ENCODE measurements at regions not wholly inside any gene's neighbourhood (a gene's known extent, or its start where the extent isn't known, plus 50 kb on each side); places are given as distances from the start of the nearest gene placed in this dataset.

DNA sequence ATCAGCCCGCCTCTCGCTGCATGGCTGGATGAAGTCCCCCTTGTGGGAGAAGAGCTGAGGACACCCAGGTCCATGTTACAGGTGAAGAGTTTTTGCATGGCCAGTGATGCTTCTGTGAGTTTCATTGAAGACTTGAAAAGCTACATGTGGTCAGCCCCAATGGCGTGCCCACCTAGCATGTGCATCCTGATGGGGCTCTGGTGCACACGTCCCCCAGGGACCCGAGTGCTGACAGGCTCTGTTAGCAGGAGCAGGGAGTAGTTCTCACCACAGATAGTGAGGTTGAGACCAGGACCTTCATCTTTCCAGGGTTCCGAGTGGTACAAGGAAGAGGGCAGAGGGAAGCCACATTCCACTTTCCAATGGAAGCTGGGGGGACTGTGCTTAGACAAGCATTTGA lies 184.8 kb upstream of the C1orf174 start:
- H3K27ac ChIP-seq, result no peak overlapping the region
- DNase-seq (ENCODE audit: low read depth, low spot score), result no peak

DNA sequence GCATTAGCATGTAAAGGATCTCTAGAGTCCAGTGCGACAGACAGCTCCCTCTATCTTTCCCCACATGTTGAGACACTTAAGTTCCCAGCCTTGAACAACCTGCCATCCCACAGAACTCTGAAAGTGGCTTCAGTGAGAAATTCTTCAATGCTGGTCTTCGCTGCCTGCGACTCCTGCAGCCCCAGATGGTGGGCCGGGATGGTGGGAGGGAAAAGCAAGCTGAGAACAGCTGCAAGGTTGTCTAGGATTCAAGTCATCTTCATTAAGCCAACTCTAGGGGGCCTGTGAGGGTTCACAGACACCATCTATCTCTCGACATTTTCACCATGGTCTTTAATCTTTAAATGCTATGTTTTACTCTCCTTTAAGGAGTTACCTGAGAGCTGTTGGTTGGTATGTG lies 185.5 kb upstream of the C1orf174 start:
- DNase-seq (ENCODE audit: low read depth, low spot score), result no peak
- no peak overlapping the region for H3K27ac ChIP-seq

DNA sequence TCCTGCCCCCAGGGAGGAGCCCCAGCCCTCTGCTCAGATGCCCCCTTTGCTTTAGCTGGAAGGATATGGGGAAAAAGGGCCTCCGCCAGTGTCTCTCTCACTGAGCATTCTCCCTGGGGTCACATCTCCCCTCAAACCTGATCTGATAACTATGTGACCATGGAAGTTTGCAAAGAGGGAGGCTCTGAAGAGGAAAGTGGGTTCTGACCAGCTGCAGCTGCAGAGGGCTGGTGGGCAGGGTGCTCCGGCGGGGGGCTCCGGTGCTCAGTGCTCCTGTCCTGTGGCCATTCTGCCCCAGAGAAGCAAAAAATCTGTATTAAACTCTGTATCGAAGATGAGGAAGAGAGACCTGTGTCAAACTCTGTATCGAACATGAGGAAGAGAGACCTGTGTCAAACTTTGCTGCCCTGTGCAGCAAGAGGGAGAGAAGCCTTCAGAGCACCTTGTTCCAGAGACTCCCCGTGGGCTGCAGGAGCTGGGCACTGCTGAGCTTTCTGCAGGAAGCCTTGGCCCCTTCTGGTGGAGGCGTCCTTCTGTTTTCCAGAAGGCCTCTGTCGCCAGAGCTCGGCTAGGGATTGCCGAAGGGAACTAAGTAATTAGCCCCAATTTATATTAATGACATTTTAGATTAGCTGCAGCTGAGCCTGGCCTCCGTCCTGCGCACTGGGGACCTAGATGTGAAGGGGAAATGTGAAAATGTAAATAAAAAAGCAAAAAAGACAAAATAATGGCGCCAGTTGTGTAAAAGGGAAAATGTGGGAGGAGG lies 186.2 kb upstream of the C1orf174 start:
- DNase-seq (ENCODE audit: low read depth, low spot score), result no peak
- no peak overlapping the region for H3K27ac ChIP-seq

DNA sequence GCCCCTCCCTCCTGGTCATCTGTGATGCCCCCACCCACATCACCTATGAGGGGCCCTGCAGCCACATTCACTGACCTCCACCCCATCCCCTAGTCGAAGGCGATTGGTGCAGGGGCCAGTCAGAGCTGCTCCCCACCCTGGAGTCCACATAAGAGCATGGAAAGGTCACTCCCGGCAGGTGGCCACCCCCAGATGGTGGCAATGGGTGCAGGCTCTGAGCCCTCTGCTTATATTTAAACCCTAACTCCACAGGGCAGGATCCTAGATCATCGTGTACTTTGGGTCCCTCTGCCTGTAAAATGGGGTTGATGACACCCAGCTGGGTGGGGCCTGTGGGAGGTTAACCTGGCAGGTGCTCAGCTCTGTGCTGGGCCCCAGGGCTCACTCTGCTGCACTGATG lies 186.8 kb upstream of the C1orf174 start:
- H3K27ac ChIP-seq, result no peak overlapping the region
- DNase-seq (ENCODE audit: low read depth, low spot score), result no peak

DNA sequence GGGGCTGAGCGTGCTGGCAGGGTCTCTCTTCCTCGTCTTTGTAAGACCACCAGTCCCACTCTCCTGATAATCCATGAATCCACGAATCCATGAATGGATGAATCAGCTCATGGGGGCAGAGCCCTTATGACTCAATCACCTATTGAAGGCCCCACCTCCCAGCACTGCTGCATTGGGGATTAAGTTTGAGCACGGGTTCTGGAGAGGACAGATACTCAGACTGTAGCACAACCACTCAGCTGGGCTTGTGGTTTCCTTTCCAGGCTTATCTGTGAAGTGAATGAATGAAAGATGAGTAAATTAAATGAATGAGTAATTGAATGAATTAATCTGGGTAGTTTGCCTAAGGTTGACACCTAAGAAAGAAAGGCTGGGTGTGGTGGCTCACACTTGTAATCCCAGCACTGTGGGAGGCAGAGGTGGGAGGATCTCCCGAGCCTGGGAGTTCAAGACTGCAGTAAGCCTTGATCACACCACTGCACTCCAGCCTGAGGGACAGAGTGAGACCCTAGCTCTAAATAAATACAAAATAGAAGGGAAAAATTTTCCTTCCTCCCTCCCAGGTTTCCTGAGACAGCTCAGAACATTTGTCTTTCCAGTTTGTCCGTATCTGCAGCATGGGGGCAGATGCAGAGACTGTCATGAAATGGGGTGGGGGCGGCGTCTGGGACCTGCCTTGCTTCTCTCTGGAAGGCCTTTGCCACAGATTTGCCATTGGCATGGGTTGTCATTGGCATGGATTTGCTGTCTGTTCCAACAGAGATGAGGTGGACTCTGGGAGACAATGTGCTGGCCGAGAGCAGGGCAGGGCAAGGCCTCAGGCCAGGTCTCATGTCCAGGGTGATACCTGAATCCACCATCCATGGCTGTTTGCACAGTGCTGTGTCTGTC lies 187.7 kb upstream of the C1orf174 start:
- DNase-seq (ENCODE audit: low read depth, low spot score), result no peak
- no peak overlapping the region for H3K27ac ChIP-seq

DNA sequence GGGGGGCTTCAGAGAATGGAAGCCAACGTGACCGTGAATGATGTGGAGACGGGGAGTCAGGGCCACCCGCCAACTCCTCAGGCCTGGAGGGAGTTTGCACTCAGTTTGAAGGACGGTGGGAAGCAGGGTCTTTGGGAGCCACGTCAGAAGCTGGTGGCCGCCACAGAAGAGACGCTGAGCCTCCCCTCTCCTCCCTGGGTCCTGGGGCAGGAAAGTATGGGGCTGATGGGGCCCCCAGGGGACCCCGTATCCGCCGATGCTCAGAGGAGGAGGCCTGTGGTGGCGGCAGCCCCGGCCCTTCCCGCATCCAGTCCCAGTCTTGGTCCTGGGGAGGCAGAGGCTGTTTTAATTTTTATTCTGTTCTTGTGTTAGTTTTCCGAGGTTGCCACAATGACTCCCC lies 188.6 kb upstream of the C1orf174 start:
- DNase-seq (ENCODE audit: low read depth, low spot score), result no peak

DNA sequence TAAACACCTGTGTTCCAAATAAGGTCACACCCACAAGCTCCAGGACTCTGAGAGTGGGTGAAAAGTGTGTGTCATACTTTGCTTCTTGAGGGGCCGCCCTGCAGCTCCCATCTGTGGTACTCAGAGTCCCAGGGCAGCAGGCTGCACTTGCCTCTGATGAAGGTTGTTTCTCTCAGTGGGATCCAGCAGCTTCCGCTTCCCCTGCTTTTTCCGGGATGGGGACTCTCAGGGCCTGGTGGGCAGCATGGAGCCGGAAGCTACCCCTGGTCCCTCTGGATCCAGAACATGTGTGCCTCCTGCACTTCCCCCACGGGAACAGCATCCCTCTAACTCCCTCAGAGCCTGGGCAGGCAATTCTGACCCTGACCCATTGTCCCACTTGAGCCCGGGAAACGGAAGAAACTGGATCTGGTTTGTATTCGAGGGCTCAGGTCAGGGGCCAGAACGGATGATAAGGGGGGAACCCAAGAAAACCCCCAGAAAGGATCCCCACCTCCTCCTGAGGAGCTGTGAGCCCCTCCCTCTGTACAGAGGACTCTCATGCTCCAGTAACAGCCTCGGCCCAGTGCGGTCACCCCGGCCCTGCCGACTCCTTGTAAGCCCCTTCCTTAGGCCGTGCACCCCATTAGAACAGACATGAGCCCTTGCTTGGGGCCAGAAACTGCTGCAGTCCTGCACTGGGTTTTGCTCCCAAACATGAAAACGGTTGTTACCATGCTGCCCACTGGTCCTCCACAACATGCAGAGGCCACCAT lies 189.5 kb upstream of the C1orf174 start:
- DNase-seq (ENCODE audit: low read depth, low spot score), result no peak
- no peak overlapping the region for H3K27ac ChIP-seq

More for the DNA sequence above, 188.6 kb upstream of the C1orf174 start:
- H3K27ac ChIP-seq, result no peak overlapping the region

DNA sequence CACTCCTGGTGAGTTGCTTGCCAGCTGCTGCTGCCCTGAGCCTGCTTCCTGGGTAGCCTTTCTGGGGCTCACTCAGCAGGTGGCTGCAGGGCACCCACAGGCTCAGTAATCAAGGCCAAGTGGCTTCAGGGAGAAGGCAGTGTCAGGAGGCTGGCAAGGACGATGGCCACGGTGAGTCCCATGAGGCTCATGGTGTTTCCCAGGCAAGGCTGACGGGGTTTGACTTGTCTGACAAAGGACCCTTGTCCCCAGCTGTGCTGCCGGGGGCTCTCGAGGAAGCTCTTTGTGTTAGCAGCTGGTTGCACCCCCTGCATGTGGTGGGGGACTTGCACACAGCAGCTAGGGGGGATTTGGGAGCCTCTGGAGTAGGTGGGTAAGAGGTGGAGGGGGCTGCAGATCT lies 190.5 kb upstream of the C1orf174 start:
- no peak overlapping the region for H3K27ac ChIP-seq
- no peak for DNase-seq (ENCODE audit: low read depth, low spot score)

DNA sequence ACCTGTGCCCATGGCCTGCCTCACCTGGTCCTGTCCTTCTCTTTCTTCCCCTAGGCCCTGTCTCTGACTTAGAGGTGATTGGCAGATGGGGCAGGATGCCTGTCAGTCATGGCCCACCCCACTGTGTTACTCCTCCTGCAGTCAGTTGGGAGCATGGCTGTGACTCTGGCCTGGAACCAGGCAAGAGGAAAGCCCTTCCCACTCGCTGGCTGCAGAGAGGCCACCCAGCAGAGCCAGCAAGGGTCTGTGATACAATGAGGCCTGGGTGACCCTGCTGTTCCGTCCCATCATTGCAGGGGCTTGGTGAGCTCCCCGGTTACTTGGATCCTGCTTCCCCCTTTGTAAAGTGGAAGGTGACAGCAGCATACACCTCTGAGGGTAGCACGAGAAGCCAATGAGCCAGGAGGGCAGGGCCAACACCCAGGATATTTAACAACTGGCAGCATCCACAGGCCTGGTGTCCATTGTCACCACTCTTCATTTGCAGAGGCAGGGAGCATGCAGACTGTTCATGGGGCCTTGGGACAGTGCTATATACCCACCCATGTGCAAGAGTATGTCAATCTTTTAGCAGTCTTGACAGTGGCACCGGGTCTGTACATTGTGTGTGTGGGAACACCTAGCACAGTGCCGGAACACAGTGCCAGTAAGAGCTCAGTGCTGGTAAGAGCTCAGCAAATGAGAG lies 191.0 kb upstream of the C1orf174 start:
- no peak overlapping the region for H3K27ac ChIP-seq
- no peak for DNase-seq (ENCODE audit: low read depth, low spot score)

DNA sequence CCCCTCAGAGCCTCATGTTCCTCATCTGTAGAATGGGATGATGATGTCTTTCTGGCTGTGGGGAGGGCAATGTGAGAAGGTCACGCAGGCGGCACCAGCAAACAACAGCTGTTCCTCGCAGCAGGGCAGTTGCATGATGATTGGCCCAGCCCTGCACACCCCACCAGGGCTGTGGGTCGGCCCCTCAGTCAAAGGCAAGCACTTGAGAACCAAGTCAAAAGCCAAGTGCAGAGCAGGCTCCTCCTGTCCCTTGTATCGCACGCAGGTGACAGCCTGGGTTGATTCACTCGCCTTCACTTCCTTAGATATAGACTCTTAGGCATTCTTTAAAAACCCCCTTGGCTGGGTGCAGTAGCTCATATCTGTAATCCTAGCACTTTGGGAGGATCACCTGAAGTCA lies 191.9 kb upstream of the C1orf174 start:
- no peak for DNase-seq (ENCODE audit: low read depth, low spot score)
- H3K27ac ChIP-seq, result no peak overlapping the region

DNA sequence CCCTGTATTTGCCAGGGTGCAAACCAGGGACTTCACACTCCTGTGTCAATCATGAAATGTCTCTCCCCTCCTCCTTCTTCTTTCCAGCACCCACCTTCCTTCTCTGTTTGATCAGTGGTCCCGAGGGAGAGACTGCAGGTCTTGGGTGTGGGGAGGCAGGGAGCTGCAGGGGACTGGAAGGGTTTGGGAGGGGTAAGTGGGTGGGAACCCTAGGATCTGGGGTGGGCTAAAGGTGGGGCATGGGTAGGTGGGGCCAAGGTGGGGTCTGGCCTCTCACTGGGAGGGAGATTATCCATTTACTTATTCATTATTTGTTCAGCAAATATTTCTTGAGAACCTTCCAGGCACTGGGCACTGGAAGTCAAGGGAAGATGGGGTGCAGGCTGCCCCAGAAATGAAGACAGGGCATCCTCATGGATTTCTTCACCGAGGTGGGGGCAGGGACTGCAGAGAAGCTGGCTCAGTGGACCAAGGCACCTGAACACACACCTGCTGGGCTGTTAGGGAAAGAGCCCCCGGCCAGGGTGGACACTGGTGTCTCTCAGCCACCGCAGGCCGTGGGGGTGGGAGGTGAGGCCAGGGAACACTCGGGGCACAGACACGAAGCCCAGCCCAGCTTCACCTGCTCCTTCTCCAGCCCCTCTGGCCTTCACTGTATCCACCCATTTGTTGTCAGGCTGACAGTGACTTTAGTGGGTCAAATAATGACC lies 193.9 kb upstream of the C1orf174 start:
- H3K27ac ChIP-seq, result no peak overlapping the region
- DNase-seq (ENCODE audit: low read depth, low spot score), result no peak

DNA sequence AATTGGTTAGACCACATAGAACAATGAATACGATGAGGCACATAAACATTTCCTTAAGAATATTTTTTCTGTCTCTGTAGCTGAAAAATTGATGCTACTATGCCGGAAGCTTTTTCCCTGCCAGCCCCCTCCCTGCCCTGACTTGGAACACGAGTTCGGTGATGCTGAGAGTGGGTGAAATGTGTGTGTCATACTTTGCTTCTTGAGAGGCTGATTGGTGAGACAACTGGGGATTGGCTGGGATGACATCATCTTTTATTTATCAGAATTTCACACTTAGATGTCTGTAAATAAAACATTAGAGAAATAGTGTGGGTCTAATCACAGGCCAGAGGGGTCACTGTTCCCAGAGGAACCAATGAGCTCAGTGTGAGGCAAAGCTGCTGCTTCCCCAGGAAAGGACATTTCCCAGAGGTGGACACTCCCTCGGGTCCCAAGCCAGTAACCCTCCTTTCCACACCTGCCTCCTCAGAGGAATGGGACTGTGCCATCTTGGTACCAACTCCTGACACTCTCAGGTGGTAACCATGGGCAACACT lies 195.4 kb upstream of the C1orf174 start:
- H3K27ac ChIP-seq, result no peak overlapping the region
- DNase-seq (ENCODE audit: low read depth, low spot score), result no peak

DNA sequence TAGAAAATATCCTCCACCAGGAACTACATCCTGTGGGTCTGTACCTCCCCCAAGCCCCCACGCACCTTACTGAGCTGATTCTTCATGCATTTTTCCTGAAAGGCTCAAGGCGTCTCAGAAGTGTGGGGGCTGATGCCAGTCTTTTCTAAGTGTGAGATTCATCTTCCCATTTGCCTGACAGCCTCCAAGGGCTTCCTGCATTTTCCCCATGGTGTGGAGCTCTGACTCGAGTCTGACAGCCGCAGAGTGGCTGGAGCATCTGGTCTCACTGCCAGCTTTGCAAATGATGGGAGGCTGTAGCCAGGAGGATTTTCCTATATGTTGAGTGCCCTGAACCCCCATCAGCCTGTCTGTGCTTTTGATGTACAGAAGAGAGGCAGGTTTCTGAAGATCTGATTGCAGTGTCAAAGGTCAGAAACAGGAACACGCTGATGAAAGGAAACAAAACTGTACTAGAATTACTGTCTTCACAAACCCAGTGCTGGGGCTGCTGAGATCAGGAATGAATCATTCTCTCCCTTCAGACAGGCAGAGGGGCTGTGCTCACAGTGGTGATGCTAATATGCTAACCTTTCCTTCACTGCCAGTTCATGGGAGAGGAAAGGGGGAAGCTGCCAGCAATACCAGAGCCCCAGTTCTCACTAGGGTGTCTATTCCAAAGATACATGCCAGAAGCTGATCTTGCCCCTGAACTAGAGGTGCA lies 201.5 kb upstream of the C1orf174 start:
- H3K27ac ChIP-seq, result no peak overlapping the region
- DNase-seq (ENCODE audit: low read depth, low spot score), result no peak

DNA sequence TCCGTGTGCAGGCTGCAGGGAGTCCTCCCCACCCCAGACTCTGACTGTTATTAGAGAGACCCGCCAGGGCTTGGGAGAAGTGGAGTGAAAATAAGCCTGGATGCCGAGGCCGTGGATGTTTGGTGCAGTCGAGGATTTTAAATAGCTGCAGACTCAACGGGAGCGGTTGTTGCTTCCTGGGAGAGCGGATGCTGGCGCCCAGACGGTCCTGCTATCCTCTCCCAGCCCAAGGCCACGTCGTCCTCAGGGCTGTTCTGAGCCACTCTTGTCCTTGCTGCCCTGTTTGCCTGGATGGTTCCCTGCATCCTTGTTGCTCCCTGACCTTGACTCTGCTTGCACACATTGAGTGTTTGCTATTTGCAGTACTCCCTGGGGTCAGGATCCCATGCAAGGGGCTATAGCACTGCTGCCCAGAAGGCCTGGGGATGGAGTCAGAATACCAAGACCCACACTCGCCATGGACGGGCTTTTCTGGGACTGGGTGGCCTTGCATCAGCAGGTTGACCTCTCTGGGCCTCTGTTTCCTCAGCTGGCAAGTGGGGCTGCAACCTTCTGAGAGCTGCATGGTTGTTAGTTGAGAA lies 205.3 kb upstream of the C1orf174 start:
- no peak overlapping the region for H3K27ac ChIP-seq
- no peak for DNase-seq (ENCODE audit: low read depth, low spot score)

DNA sequence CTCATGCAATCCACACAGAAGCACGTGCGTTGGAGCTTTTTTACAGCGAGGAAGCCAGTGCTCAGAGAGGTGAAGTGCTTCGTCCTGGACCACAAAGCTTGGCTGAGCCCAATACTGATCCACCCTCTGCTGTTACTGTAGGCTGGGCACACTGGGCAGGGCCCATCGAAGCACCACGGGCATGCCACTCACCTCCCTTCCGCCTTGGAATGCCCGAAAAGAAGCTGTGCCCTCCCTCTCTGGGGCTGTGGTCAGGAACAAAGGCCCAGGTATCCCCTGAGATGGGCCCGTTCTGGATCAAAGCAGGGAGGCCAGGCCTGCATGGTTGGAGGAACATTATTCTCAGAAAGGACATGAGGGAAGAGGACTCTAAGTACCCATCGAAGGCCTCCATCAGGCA lies 206.7 kb upstream of the C1orf174 start:
- H3K27ac ChIP-seq, result no peak overlapping the region
- no peak for DNase-seq (ENCODE audit: low read depth, low spot score)

DNA sequence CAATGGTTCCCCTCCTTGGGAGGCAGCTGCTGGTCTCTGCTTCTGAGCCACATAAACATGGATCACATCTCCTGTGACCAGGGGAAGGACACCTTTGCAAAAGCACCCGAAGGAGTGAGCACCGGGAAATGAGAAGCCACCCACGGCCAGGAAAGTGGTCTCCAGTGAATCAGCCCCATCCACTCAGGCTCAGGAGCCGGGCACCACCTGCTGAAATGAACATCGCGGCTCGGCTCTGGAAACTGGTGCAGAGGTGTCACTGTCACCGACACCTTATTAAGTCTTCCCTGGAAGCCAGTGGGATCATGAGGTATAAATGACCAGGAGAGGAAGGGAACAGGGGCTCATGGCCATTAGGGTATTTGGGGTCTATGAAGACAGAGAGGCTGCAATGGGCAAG lies 207.2 kb upstream of the C1orf174 start:
- no peak overlapping the region for H3K27ac ChIP-seq
- DNase-seq (ENCODE audit: low read depth, low spot score), result no peak

DNA sequence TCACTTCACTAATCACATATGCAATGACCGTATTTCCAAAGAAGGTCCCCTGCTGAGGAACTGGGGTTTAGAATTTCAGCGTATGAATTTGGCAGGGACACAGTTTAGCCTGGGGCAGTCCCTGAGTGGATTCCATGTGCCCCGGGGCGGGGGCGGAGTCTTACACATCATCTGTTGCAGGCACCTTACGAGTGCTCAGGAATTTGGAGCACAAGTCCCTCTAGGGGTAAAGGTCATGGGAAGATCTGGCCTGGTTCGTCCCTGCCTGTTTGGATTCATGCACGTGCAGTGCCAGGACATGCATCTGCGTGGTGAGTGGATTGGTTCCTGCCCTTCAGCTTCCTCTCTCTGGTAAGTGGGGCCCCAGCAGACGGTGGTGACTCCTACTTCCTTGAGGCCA lies 208.3 kb upstream of the C1orf174 start:
- no peak overlapping the region for H3K27ac ChIP-seq
- no peak for DNase-seq (ENCODE audit: low read depth, low spot score)

DNA sequence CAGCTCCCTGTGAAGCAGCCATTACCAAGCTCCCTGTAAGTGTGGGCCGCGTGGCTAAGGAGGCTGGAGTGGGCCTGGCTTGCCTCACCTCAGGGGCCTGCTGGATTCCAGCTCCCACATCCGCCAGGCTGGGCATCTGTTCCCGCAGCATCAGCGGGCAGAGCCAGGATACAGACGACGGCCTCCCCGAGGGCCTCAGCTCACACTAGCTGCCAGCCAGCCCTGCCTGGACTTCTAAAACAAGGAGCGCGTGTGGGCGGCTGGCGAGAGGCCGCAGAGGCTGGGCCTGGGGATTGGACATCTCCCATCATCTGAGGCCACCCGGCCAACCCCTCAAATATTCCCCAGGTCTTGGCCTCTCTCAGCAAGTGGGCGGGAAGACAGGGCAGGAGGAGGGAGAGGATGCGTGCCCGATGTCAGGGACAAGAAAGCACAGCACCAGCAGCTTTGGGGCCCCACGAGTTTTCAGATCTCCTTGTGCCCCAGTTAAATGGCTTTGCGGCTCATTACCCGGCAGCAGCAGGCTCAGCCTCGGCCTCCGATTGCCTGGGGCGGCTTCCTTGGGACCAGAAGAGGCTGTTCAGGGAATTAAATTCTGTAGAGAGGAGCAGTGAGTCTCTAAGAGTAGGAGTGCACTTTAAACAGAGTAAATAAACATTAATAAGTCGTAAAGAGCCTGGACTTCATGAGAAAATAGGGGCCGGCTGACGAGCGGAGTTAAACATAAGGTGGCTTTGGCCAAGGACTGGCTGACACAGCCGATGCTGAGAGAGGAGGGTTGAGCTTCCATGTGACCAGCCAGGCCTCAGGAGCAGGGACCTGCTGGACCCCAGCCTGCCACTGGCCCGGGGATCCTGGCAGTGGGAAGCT lies 208.9 kb upstream of the C1orf174 start:
- DNase-seq (ENCODE audit: low read depth, low spot score), result no peak
- no peak overlapping the region for H3K27ac ChIP-seq
